ENCODE measurements at regions not wholly inside any gene's neighbourhood (a gene's known extent, or its start where the extent isn't known, plus 50 kb on each side); places are given as distances from the start of the nearest gene placed in this dataset.

DNA sequence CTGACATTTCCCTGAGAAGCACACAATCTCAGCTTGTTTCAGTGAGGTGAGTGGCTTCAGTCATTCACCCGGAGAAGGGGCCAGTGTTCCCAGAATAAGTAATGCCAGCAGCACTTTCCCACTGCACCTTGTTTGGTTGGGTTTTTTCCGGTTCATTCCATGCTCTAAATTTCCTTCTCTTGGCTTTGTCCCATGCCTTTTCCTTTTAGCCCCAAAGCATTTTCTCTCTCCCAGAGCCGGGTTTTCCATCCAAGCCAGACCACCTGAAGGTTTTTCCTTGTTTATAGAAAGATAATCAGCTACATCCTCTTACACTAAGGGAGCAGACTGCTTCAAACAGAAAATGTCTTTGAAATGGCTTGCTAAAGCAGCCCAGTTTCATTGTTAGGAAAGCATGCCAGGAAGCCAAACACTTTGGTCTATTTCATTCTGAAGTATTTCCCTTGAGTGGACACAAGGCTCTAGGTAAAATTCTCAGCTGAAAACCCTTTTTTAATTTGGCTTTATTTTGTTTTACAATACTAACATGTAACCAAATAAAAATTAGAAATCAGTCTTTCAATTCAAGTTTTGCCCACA is 501.6 kb downstream of the DTWD2 start:
- H3K27me3 ChIP-seq (ENCODE audit: control insufficient read depth, insufficient read depth, low read length): no peaks in the 10 kb centered on the region
- H3K36me3 Mint-ChIP-seq: no peaks in the 10 kb centered on the region
- WGBS (ENCODE audit: insufficient coverage): 68% methylated on average over 2 of the region's 3 CpGs
- intact Hi-C loops (cut with micrococcal nuclease): no loop called here
- no peaks in the 10 kb centered on the region for H3K4me1 ChIP-seq (ENCODE audit: control insufficient read depth, insufficient read depth, low read length)
- no peak overlapping the region for H3K27ac ChIP-seq (ENCODE audit: low read length)
- no peaks in the 10 kb centered on the region for H3K9me3 ChIP-seq (ENCODE audit: control insufficient read depth, insufficient read depth, low read length)
- TF ChIP-seq, protein P1, sequence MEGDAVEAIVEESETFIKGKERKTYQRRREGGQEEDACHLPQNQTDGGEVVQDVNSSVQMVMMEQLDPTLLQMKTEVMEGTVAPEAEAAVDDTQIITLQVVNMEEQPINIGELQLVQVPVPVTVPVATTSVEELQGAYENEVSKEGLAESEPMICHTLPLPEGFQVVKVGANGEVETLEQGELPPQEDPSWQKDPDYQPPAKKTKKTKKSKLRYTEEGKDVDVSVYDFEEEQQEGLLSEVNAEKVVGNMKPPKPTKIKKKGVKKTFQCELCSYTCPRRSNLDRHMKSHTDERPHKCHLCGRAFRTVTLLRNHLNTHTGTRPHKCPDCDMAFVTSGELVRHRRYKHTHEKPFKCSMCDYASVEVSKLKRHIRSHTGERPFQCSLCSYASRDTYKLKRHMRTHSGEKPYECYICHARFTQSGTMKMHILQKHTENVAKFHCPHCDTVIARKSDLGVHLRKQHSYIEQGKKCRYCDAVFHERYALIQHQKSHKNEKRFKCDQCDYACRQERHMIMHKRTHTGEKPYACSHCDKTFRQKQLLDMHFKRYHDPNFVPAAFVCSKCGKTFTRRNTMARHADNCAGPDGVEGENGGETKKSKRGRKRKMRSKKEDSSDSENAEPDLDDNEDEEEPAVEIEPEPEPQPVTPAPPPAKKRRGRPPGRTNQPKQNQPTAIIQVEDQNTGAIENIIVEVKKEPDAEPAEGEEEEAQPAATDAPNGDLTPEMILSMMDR (IDR thresholded peaks at IDR 0.05): no peak
- peaks cover 6 to 25% of the 10 kb centered on the region in 2 donors for H3K9me3 Mint-ChIP-seq
- no peak overlapping the region for H3K27ac Mint-ChIP-seq
- no peaks in the 10 kb centered on the region for H3K27me3 Mint-ChIP-seq (ENCODE audit: low read depth in 2 of 2)
- H3K36me3 ChIP-seq (ENCODE audit: control insufficient read depth, insufficient read depth, low read length): no peaks in the 10 kb centered on the region
- DNase-seq: no peak
- H3K4me1 Mint-ChIP-seq: no peaks in the 10 kb centered on the region
- ATAC-seq: no peak
- no peak overlapping the region for H3K4me3 Mint-ChIP-seq
- H3K4me3 ChIP-seq (ENCODE audit: low read length): no peak overlapping the region

DNA sequence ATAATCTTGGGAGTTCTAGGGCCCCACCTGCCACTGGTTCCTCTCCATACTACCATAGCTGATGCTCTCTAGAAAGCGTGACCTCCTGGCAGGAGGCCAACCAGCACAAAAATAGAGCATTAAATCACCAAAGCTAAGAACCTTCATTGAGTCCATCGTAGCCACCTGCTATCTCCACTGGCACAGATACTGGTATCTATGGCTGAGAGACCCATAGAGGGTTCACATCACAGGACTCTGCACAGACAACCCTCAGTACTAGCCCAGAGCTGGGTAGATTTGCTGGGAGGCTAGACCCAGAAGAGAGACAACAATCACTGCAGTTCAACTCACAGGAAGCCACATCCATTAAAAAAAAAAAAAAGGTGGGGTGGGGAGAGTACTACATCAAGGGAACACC is 509.1 kb downstream of the DTWD2 start:
- Mint-ChIP-seq H3K36me3 (no peaks in the 10 kb centered on the region), H3K27me3 (ENCODE audit: low read depth in 2 of 2) (no peaks in the 10 kb centered on the region), H3K4me1 (no peaks in the 10 kb centered on the region), H3K4me3 (no peak overlapping the region), H3K9me3 (peaks cover 13 to 20% of the 10 kb centered on the region in 2 donors), H3K27ac (no peak overlapping the region)
- Histone ChIP-seq H3K27ac (ENCODE audit: low read length) (no peak overlapping the region), H3K9me3 (ENCODE audit: control insufficient read depth, insufficient read depth, low read length) (peaks cover 8% of the 10 kb centered on the region), H3K36me3 (ENCODE audit: control insufficient read depth, insufficient read depth, low read length) (no peaks in the 10 kb centered on the region), H3K27me3 (ENCODE audit: control insufficient read depth, insufficient read depth, low read length) (no peaks in the 10 kb centered on the region), H3K4me3 (ENCODE audit: low read length) (no peak overlapping the region), H3K4me1 (ENCODE audit: control insufficient read depth, insufficient read depth, low read length) (no peaks in the 10 kb centered on the region)
- no peak for DNase-seq
- TF ChIP-seq, protein P1 (IDR thresholded peaks at IDR 0.05): no peak
- intact Hi-C loops (cut with micrococcal nuclease): no loop called here
- ATAC-seq: no peak
- WGBS (ENCODE audit: insufficient coverage): 86% methylated on average over 2 of the region's 2 CpGs

DNA sequence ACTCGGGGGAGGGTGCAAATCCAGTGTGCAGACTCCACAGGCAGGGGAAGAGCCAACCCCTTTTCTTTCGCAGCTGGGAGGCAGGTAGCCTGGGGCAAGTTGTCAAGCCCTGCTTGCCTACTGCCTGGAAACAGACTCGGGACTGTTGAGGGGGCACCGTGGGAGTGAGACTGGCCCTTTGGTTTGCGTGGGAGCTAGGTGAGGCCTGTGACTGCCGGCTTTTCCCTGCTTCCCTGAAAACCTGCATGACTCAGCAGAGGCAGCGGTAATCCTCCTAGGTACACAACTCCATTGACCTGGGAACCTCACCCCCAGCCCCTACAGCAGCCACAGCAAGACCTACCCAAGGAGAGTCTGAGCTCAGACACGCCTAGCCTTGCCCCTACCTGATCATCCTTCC is 509.5 kb downstream of the DTWD2 start:
- H3K36me3 Mint-ChIP-seq: no peaks in the 10 kb centered on the region
- DNase-seq: no peak
- H3K4me3 Mint-ChIP-seq: no peak overlapping the region
- no peaks in the 10 kb centered on the region for H3K4me1 ChIP-seq (ENCODE audit: control insufficient read depth, insufficient read depth, low read length)
- no peak overlapping the region for H3K27ac ChIP-seq (ENCODE audit: low read length)
- H3K9me3 ChIP-seq (ENCODE audit: control insufficient read depth, insufficient read depth, low read length): peaks cover 8% of the 10 kb centered on the region
- H3K27me3 ChIP-seq (ENCODE audit: control insufficient read depth, insufficient read depth, low read length): no peaks in the 10 kb centered on the region
- no peaks in the 10 kb centered on the region for H3K4me1 Mint-ChIP-seq
- H3K27ac Mint-ChIP-seq: no peak overlapping the region
- H3K36me3 ChIP-seq (ENCODE audit: control insufficient read depth, insufficient read depth, low read length): no peaks in the 10 kb centered on the region
- no peak for ATAC-seq
- intact Hi-C loops (cut with micrococcal nuclease): no loop called here
- H3K27me3 Mint-ChIP-seq (ENCODE audit: low read depth in 2 of 2): no peaks in the 10 kb centered on the region
- H3K9me3 Mint-ChIP-seq: peaks cover 13 to 19% of the 10 kb centered on the region in 2 donors
- 92% methylated on average over 8 of the region's 8 CpGs for WGBS (ENCODE audit: insufficient coverage)
- H3K4me3 ChIP-seq (ENCODE audit: low read length): no peak overlapping the region
- TF ChIP-seq, protein P1 (IDR thresholded peaks at IDR 0.05): no peak

DNA sequence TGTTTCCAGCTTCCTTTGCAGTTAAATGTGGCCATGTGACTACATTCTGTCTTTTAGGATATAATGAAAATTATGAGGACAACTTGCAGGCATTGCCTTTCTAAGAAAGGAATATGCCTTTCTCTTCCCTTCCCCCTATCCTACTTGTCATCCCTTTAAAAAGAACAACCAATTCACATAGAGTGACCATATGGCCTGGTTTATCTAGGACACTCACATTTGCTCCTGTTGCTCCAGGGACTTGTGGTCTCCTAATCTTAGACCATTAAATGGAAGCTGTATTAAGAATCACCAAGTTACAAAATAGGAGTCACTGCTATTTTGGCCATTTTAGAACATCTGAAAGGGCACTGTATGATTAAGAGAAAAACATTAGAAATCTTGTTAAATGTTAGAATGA is 520.3 kb downstream of the DTWD2 start:
- no peaks in the 10 kb centered on the region for H3K27me3 ChIP-seq (ENCODE audit: control insufficient read depth, insufficient read depth, low read length)
- no peak for ATAC-seq

More for the DNA sequence above, 520.3 kb downstream of the DTWD2 start:
- TF ChIP-seq, protein P1 (IDR thresholded peaks at IDR 0.05): no peak
- Mint-ChIP-seq H3K36me3 (no peaks in the 10 kb centered on the region), H3K4me3 (no peak overlapping the region), H3K9me3 (peaks cover 3 to 7% of the 10 kb centered on the region in 2 donors), H3K27me3 (ENCODE audit: low read depth in 2 of 2) (no peaks in the 10 kb centered on the region), H3K4me1 (no peaks in the 10 kb centered on the region), H3K27ac (no peak overlapping the region)
- Histone ChIP-seq H3K9me3 (ENCODE audit: control insufficient read depth, insufficient read depth, low read length) (no peaks in the 10 kb centered on the region), H3K4me3 (ENCODE audit: low read length) (no peak overlapping the region), H3K27ac (ENCODE audit: low read length) (no peak overlapping the region), H3K36me3 (ENCODE audit: control insufficient read depth, insufficient read depth, low read length) (no peaks in the 10 kb centered on the region), H3K4me1 (ENCODE audit: control insufficient read depth, insufficient read depth, low read length) (no peaks in the 10 kb centered on the region)
- intact Hi-C loops (cut with micrococcal nuclease): no loop called here
- DNase-seq: no peak
